GM12878 (cell line): ENCODE measurements at regions not wholly inside any gene's neighbourhood (a gene's known extent, or its start where the extent isn't known, plus 50 kb on each side); places are given as distances from the start of the nearest gene placed in this dataset.

Experiments used
- ELK1 ChIP-seq: IDR thresholded peaks from 2 replicates; pipeline ENCODE4 v1.6.1; 2012; ENCODE audit warnings: low read depth, low read length, improper control_type of control experiment
- HDAC2 ChIP-seq: fragments of 200-600 bp; sonication (generic); IDR thresholded peaks from 2 replicates; pipeline ENCODE4 v1.6.1; 2017
- POLR2A ChIP-seq: IDR thresholded peaks from 2 replicates; pipeline ENCODE4 v1.6.1; 2011; ENCODE audit warnings: low read depth, mild to moderate bottlenecking, low read length
- SP1 ChIP-seq: IDR thresholded peaks from one replicate; pipeline ENCODE4 v1.6.1; 2011; ENCODE audit warnings: low read depth, low read length
- SREBF1 ChIP-seq: IDR thresholded peaks from 2 replicates; pipeline ENCODE4 v1.6.1; 2012; ENCODE audit warnings: mild to moderate bottlenecking, low read length
- YY1 ChIP-seq: IDR thresholded peaks from 2 replicates; pipeline ENCODE4 v1.6.1; 2011; ENCODE audit warnings: low read depth, mild to moderate bottlenecking, low read length
- ZNF274 ChIP-seq: IDR thresholded peaks from one replicate; pipeline ENCODE4 v1.8.0; 2011; ENCODE audit not compliant: insufficient read length, insufficient read depth
- TF ChIP-seq, protein P1 (sequence below), 3 experiments: IDR thresholded peaks in 2 of 3; conservative IDR thresholded peaks in 1 of 3; 2 replicates each; pipeline ENCODE4 v1.5.1; 2011; ENCODE audit warnings: low read depth in 3 of 3, low read length in 3 of 3, mild to moderate bottlenecking in 3 of 3, control low read depth in 2 of 3, moderate library complexity in 2 of 3, inconsistent platforms in 1 of 3, mixed read lengths in 1 of 3; ENCODE audit not compliant: control insufficient read depth in 2 of 3, insufficient read depth in 1 of 3; ENCODE audit errors: extremely low read depth in 1 of 3

- TF ChIP-seq ZNF274 (no peak), SP1 (no peak), HDAC2 (no peak), ELK1 (no peak), POLR2A (no peak), YY1 (no peak), SREBF1 (no peak)
- TF ChIP-seq, protein P1, sequence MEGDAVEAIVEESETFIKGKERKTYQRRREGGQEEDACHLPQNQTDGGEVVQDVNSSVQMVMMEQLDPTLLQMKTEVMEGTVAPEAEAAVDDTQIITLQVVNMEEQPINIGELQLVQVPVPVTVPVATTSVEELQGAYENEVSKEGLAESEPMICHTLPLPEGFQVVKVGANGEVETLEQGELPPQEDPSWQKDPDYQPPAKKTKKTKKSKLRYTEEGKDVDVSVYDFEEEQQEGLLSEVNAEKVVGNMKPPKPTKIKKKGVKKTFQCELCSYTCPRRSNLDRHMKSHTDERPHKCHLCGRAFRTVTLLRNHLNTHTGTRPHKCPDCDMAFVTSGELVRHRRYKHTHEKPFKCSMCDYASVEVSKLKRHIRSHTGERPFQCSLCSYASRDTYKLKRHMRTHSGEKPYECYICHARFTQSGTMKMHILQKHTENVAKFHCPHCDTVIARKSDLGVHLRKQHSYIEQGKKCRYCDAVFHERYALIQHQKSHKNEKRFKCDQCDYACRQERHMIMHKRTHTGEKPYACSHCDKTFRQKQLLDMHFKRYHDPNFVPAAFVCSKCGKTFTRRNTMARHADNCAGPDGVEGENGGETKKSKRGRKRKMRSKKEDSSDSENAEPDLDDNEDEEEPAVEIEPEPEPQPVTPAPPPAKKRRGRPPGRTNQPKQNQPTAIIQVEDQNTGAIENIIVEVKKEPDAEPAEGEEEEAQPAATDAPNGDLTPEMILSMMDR (IDR thresholded peaks at IDR 0.05 in 2 of 3, conservative IDR thresholded peaks at IDR 0.05 in 1 of 3; ENCODE audit: control insufficient read depth in 2 of 3, extremely low read depth in 1 of 3, insufficient read depth in 1 of 3, low read depth in 3 of 3, low read length in 3 of 3): no peak
Observed at GRCh38 chr2:121900391-121900790, 144.9 kb downstream of the TSN start.
